Panc1 (cell line): ENCODE measurements at regions not wholly inside any gene's neighbourhood (a gene's known extent, or its start where the extent isn't known, plus 50 kb on each side); places are given as distances from the start of the nearest gene placed in this dataset.

Experiments used
- CTCF ChIP-seq: fragments of 450-650 bp; IDR thresholded peaks from 2 replicates; pipeline ENCODE4 v1.5.1; 2017; ENCODE audit warnings: mild to moderate bottlenecking
- POLR2AphosphoS5 ChIP-seq: IDR thresholded peaks from 2 replicates; pipeline ENCODE4 v1.6.1; 2012; ENCODE audit warnings: mild to moderate bottlenecking, low read depth, low read length, moderate library complexity
- SIN3A ChIP-seq: IDR thresholded peaks from 2 replicates; pipeline ENCODE4 v1.6.1; 2012; ENCODE audit warnings: low read depth, mild to moderate bottlenecking, low read length, moderate library complexity, borderline replicate concordance; ENCODE audit not compliant: insufficient read depth

- no peak for TF ChIP-seq CTCF
- TF ChIP-seq SIN3A: no peak
- no peak for TF ChIP-seq POLR2AphosphoS5
Measured at GRCh38 chr5:161093100-161093499, 241.1 kb upstream of the ATP10B start.
